ENCODE measurements at regions not wholly inside any gene's neighbourhood (a gene's known extent, or its start where the extent isn't known, plus 50 kb on each side); places are given as distances from the start of the nearest gene placed in this dataset.

DNA sequence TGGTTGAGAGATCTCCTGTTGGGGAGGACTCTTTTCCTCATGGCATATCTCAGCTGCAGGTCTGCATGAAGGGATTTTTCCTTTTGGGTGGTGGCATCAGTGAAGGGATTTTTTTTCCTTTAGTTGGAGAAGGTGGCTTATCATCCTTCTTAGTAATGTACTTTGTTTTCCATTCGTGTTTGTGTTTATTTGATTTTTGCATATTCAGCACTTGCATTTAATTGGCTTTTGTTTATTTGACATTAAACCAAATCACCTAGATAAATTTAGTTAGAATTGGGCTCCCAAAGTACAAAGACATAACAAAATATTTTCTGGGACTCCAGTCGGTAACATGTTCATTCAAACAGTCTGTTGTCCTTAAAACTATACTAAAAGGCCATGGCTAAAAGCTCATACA is 56.2 kb upstream of the MANEA start:
- no peaks in the 10 kb centered on the region for H3K36me3 Mint-ChIP-seq
- no peak for DNase-seq (ENCODE audit: extremely low spot score, unreplicated experiment)
- no peak overlapping the region for H3K27ac Mint-ChIP-seq
- TF ChIP-seq, protein P1, sequence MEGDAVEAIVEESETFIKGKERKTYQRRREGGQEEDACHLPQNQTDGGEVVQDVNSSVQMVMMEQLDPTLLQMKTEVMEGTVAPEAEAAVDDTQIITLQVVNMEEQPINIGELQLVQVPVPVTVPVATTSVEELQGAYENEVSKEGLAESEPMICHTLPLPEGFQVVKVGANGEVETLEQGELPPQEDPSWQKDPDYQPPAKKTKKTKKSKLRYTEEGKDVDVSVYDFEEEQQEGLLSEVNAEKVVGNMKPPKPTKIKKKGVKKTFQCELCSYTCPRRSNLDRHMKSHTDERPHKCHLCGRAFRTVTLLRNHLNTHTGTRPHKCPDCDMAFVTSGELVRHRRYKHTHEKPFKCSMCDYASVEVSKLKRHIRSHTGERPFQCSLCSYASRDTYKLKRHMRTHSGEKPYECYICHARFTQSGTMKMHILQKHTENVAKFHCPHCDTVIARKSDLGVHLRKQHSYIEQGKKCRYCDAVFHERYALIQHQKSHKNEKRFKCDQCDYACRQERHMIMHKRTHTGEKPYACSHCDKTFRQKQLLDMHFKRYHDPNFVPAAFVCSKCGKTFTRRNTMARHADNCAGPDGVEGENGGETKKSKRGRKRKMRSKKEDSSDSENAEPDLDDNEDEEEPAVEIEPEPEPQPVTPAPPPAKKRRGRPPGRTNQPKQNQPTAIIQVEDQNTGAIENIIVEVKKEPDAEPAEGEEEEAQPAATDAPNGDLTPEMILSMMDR (conservative IDR thresholded peaks at IDR 0.05): no peak
- no peaks in the 10 kb centered on the region for H3K4me1 Mint-ChIP-seq (ENCODE audit: unreplicated experiment)
- H3K9me3 Mint-ChIP-seq: no peaks in the 10 kb centered on the region
- no peak overlapping the region for H3K4me3 Mint-ChIP-seq
- no peaks in the 10 kb centered on the region for H3K27me3 Mint-ChIP-seq

Data from type B pancreatic cell (in vitro differentiated cells).